IMR-90 (cell line): ENCODE measurements at regions not wholly inside any gene's neighbourhood (a gene's known extent, or its start where the extent isn't known, plus 50 kb on each side); places are given as distances from the start of the nearest gene placed in this dataset.

Experiments used
- ATAC-seq: fragments of 200-7000 bp; cut with Tn5 transposase; 2 replicates; pipeline ENCODE4 v1.9.1; 2020; ENCODE audit warnings: low read depth, mild to moderate bottlenecking, moderate library complexity
- BruUV-seq: library from RNA; stranded (reverse); fragments of 400-500 nt; replicated peaks from 2 replicates; lab custom pipeline; 2021; lab: Mats Ljungman, UMichigan
- CTCF ChIA-PET: fragments of 300-600 bp; formaldehyde crosslinking; extraction: SDS; loops from one replicate; lab custom pipeline; 2021; ENCODE audit warnings: antibody characterized with exemption; lab: Yijun Ruan, JAX
- POLR2A ChIA-PET: fragments of 300-600 bp; sonication (Branson Sonifier 250); formaldehyde crosslinking; loops from one replicate; lab custom pipeline; 2022; ENCODE audit warnings: antibody characterized with exemption; ENCODE audit not compliant: unreplicated experiment; lab: Charles Lee
- DNase-seq: peaks from one replicate; pipeline ENCODE4 v3.0.0; 2013
- H2AFZ ChIP-seq: replicated peaks from 2 replicates; pipeline ENCODE3; 2013; ENCODE audit warnings: low read length, mild to moderate bottlenecking; ENCODE audit not compliant: poor library complexity
- H2AK5ac ChIP-seq: 2 replicates; pipeline ENCODE4 v1.6.1; 2013; ENCODE audit warnings: low read depth, low read length, inconsistent platforms
- H2AK9ac ChIP-seq: replicated peaks from 2 replicates; pipeline ENCODE3; 2013; ENCODE audit warnings: mild to moderate bottlenecking, low read depth, low read length, moderate library complexity; ENCODE audit not compliant: poor library complexity
- H2BK120ac ChIP-seq: 2 replicates; pipeline ENCODE4 v1.6.1; 2013; ENCODE audit warnings: low read depth, low read length, inconsistent platforms
- H2BK15ac ChIP-seq: 3 replicates; pipeline ENCODE4 v1.6.1; 2013; ENCODE audit warnings: low read depth, low read length, inconsistent platforms
- H2BK20ac ChIP-seq: 2 replicates; pipeline ENCODE4 v1.6.1; 2013; ENCODE audit warnings: low read depth, mild to moderate bottlenecking, inconsistent platforms, low read length, moderate library complexity
- H2BK5ac ChIP-seq: 2 replicates; pipeline ENCODE4 v1.6.1; 2013; ENCODE audit warnings: mild to moderate bottlenecking, low read depth, low read length, inconsistent platforms; ENCODE audit not compliant: poor library complexity, severe bottlenecking
- H3K14ac ChIP-seq: replicated peaks from 2 replicates; pipeline ENCODE4 v1.6.1; 2013; ENCODE audit warnings: low read depth, low read length, inconsistent platforms
- H3K18ac ChIP-seq: 2 replicates; pipeline ENCODE4 v1.6.1; 2013; ENCODE audit warnings: low read depth, low read length, control low read depth
- H3K23ac ChIP-seq: 2 replicates; pipeline ENCODE4 v1.6.1; 2013; ENCODE audit warnings: low read depth, low read length, inconsistent platforms
- H3K27ac ChIP-seq: 2 replicates; pipeline ENCODE4 v1.5.1; 2013; ENCODE audit warnings: mild to moderate bottlenecking, control low read depth, low read length; ENCODE audit not compliant: insufficient read depth
- H3K27me3 ChIP-seq: 2 replicates; pipeline ENCODE4 v1.6.1; 2013; ENCODE audit warnings: low read length; ENCODE audit not compliant: control insufficient read depth, insufficient read depth
- H3K36me3 ChIP-seq: 2 replicates; pipeline ENCODE4 v1.6.1; 2013; ENCODE audit warnings: low read length, mixed read lengths; ENCODE audit not compliant: control insufficient read depth, insufficient read depth
- H3K4ac ChIP-seq: 2 replicates; pipeline ENCODE4 v1.6.1; 2013; ENCODE audit warnings: low read depth, low read length, inconsistent platforms
- H3K4me1 ChIP-seq: 2 replicates; pipeline ENCODE4 v1.6.1; 2013; ENCODE audit warnings: low read length, mixed read lengths; ENCODE audit not compliant: control insufficient read depth, insufficient read depth
- H3K4me2 ChIP-seq: 2 replicates; pipeline ENCODE4 v1.6.1; 2013; ENCODE audit warnings: low read depth, mild to moderate bottlenecking, control low read depth, low read length, moderate library complexity
- H3K4me3 ChIP-seq: 2 replicates; pipeline ENCODE4 v1.5.1; 2013; ENCODE audit warnings: low read depth, mild to moderate bottlenecking, control low read depth, low read length, moderate library complexity; ENCODE audit not compliant: insufficient read depth
- H3K56ac ChIP-seq: 2 replicates; pipeline ENCODE4 v1.6.1; 2013; ENCODE audit warnings: low read length, inconsistent platforms; ENCODE audit not compliant: insufficient read depth; ENCODE audit errors: extremely low read depth
- H3K79me1 ChIP-seq, 2 experiments: 2 replicates each; pipeline ENCODE4 v1.6.1; 2013; ENCODE audit warnings: low read length in 2 of 2, inconsistent platforms in 1 of 2, low read depth in 1 of 2
- H3K9ac ChIP-seq: 2 replicates; pipeline ENCODE4 v1.6.1; 2013; ENCODE audit warnings: low read depth, low read length, control low read depth
- H3K9me1 ChIP-seq: 2 replicates; pipeline ENCODE4 v1.6.1; 2013; ENCODE audit warnings: low read length, inconsistent platforms; ENCODE audit not compliant: insufficient read depth
- H3K9me3 ChIP-seq: 2 replicates; pipeline ENCODE4 v1.6.1; 2013; ENCODE audit warnings: low read length; ENCODE audit not compliant: control insufficient read depth, insufficient read depth
- H4K20me1 ChIP-seq: 2 replicates; pipeline ENCODE4 v1.6.1; 2013; ENCODE audit warnings: low read length, inconsistent platforms; ENCODE audit not compliant: insufficient read depth
- H4K5ac ChIP-seq: 2 replicates; pipeline ENCODE4 v1.6.1; 2013; ENCODE audit warnings: mild to moderate bottlenecking, low read depth, low read length, control low read depth
- H4K8ac ChIP-seq, 2 experiments: 2 replicates each; pipeline ENCODE4 v1.6.1; 2013; ENCODE audit warnings: low read depth in 2 of 2, low read length in 2 of 2, control low read depth in 1 of 2, inconsistent platforms in 1 of 2
- H4K91ac ChIP-seq: 2 replicates; pipeline ENCODE4 v1.6.1; 2013; ENCODE audit warnings: low read depth, low read length, inconsistent platforms; ENCODE audit not compliant: insufficient read depth
- BHLHE40 ChIP-seq: fragments of 150-350 bp; IDR thresholded peaks from 2 replicates; pipeline ENCODE4 v1.6.1; 2016; ENCODE audit warnings: mild to moderate bottlenecking, low read depth, low read length
- CEBPB ChIP-seq: IDR thresholded peaks from 2 replicates; pipeline ENCODE4 v1.6.1; 2012; ENCODE audit warnings: low read depth, low read length, improper control_type of control experiment
- FOS ChIP-seq: fragments of 150-350 bp; IDR thresholded peaks from 2 replicates; pipeline ENCODE4 v1.6.1; 2016; ENCODE audit warnings: low read depth, low read length
- MAZ ChIP-seq: IDR thresholded peaks from 2 replicates; pipeline ENCODE4 v1.6.1; 2012; ENCODE audit warnings: low read depth, mild to moderate bottlenecking, low read length, improper control_type of control experiment, moderate library complexity, borderline replicate concordance
- POLR2A ChIP-seq: IDR thresholded peaks from 2 replicates; pipeline ENCODE4 v1.6.1; 2012; ENCODE audit warnings: mild to moderate bottlenecking, low read depth, low read length
- RAD21 ChIP-seq: IDR thresholded peaks from 2 replicates; pipeline ENCODE4 v1.6.1; 2012; ENCODE audit warnings: low read length, improper control_type of control experiment
- RFX5 ChIP-seq: IDR thresholded peaks from 2 replicates; pipeline ENCODE4 v1.8.0; 2012; ENCODE audit warnings: low read depth, mild to moderate bottlenecking, low read length, moderate library complexity
- SMC3 ChIP-seq: fragments of 150-350 bp; IDR thresholded peaks from 2 replicates; pipeline ENCODE4 v1.6.1; 2016; ENCODE audit warnings: low read depth, mild to moderate bottlenecking, antibody characterized with exemption, low read length, moderate library complexity
- WGBS, 2 experiments: methylation state at CpG; one replicate each; pipeline versions ENCODE4 v1.1.5 to v1.1.7; 2013; ENCODE audit warnings: missing lambda C conversion rate in 2 of 2; ENCODE audit not compliant: insufficient read length in 1 of 2; ENCODE audit errors: extremely low coverage in 2 of 2; 5-methylcytosine and 5-hydroxymethylcytosine counted together
- dilution Hi-C: fragments of 300-500 bp; cut with HindIII; formaldehyde crosslinking; loops from one replicate; pipeline ENCODE4 v1.14.3; 2018; ENCODE audit warnings: low sequenced_read_pairs; ENCODE audit not compliant: unreplicated experiment
- in situ Hi-C: fragments of 300-500 bp; cut with MboI; formaldehyde crosslinking; loops from 3 replicates; pipeline ENCODE4 v1.14.3; 2019; ENCODE audit warnings: low sequenced_read_pairs, inconsistent platforms, mixed read lengths
- intact Hi-C: fragments of 100-400 bp; cut with micrococcal nuclease; formaldehyde crosslinking; loops from 2 replicates; pipeline ENCODE4 v1.10.0; 2022
- TF ChIP-seq, protein P1 (sequence below): conservative IDR thresholded peaks from 2 replicates; pipeline ENCODE4 v1.5.1; 2012; ENCODE audit warnings: mild to moderate bottlenecking, low read depth, low read length, improper control_type of control experiment
- TF ChIP-seq, protein P2 (sequence below): fragments of 150-350 bp; IDR thresholded peaks from 2 replicates; pipeline ENCODE4 v1.6.1; 2016; ENCODE audit warnings: low read depth, mild to moderate bottlenecking, low read length, moderate library complexity, borderline replicate concordance
- TF ChIP-seq, protein P3 (sequence below): fragments of 150-350 bp; IDR thresholded peaks from 2 replicates; pipeline ENCODE4 v1.6.1; 2017; ENCODE audit warnings: mild to moderate bottlenecking, antibody characterized with exemption, low read length, low read depth

DNA sequence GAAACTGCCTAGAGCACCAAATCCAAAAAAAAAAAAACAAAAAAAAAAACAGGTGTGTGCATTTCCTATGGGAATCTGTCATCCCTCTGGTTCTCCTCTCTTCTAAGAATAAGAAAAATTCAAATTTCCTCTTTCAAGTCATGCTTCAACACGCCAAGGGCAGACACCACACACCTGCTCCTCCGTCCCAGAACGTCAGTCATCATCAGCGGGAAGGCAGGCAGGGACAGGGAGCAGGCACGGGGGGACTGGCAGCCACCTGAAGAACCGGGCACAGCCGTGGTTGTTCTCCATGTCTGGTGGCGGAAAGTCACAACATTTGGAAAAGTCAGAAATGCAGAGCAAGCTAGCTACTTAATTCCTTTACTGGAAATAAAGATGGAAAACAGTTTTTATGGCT is 214.8 kb downstream of the IKZF2 start:
- Histone ChIP-seq H2AFZ (no peak overlapping the region), H3K56ac (no peak overlapping the region), H4K20me1 (no peaks in the 10 kb centered on the region), H3K9me3 (no peaks in the 10 kb centered on the region), H4K91ac (no peak overlapping the region), H2BK20ac (no peak overlapping the region), H2AK9ac (no peak overlapping the region), H3K27me3 (no peaks in the 10 kb centered on the region), H3K18ac (no peak overlapping the region), H3K9me1 (no peaks in the 10 kb centered on the region), H4K8ac (no peak overlapping the region), H3K4me1 (peaks cover 2% of the 10 kb centered on the region; the same call in 1 of the 2 replicates), H3K4me3 (no peak overlapping the region), H2BK120ac (no peak overlapping the region), H3K9ac (no peak overlapping the region), H3K4me2 (no peak overlapping the region), H3K79me1 (no peaks in the 10 kb centered on the region), H2BK15ac (no peak overlapping the region), H2BK5ac (no peak overlapping the region), H3K14ac (no peak overlapping the region), H3K27ac (no peak overlapping the region), H3K23ac (no peak overlapping the region), H4K5ac (no peak overlapping the region), H2AK5ac (no peak overlapping the region), H3K36me3 (no peaks in the 10 kb centered on the region), H3K4ac (no peak overlapping the region)
- ChIA-PET POLR2A (no interaction called here), CTCF (interaction anchor here (0.7 to 1.4 kb wide), 2 partner anchors 12 to 126 kb away, joined by 3 to 4 read pairs; no protein-coding TSS in a partner anchor)
- intact Hi-C loops = no loop called here
- WGBS, 2 experiments = no CpG with 5 or more reads among the region's 8 CpGs
- DNase-seq = no peak
- no TSS peak for BruUV-seq
- no peak for ATAC-seq
- TF ChIP-seq MAZ (no peak), BHLHE40 (no peak), RAD21 (no peak), FOS (no peak), RFX5 (no peak), SMC3 (no peak), CEBPB (no peak), POLR2A (no peak)
- TF ChIP-seq, protein P1, sequence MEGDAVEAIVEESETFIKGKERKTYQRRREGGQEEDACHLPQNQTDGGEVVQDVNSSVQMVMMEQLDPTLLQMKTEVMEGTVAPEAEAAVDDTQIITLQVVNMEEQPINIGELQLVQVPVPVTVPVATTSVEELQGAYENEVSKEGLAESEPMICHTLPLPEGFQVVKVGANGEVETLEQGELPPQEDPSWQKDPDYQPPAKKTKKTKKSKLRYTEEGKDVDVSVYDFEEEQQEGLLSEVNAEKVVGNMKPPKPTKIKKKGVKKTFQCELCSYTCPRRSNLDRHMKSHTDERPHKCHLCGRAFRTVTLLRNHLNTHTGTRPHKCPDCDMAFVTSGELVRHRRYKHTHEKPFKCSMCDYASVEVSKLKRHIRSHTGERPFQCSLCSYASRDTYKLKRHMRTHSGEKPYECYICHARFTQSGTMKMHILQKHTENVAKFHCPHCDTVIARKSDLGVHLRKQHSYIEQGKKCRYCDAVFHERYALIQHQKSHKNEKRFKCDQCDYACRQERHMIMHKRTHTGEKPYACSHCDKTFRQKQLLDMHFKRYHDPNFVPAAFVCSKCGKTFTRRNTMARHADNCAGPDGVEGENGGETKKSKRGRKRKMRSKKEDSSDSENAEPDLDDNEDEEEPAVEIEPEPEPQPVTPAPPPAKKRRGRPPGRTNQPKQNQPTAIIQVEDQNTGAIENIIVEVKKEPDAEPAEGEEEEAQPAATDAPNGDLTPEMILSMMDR = no peak
- TF ChIP-seq, protein P2, sequence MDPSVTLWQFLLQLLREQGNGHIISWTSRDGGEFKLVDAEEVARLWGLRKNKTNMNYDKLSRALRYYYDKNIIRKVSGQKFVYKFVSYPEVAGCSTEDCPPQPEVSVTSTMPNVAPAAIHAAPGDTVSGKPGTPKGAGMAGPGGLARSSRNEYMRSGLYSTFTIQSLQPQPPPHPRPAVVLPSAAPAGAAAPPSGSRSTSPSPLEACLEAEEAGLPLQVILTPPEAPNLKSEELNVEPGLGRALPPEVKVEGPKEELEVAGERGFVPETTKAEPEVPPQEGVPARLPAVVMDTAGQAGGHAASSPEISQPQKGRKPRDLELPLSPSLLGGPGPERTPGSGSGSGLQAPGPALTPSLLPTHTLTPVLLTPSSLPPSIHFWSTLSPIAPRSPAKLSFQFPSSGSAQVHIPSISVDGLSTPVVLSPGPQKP = no peak
- TF ChIP-seq, protein P3, sequence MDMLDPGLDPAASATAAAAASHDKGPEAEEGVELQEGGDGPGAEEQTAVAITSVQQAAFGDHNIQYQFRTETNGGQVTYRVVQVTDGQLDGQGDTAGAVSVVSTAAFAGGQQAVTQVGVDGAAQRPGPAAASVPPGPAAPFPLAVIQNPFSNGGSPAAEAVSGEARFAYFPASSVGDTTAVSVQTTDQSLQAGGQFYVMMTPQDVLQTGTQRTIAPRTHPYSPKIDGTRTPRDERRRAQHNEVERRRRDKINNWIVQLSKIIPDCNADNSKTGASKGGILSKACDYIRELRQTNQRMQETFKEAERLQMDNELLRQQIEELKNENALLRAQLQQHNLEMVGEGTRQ = no peak
- in situ Hi-C loops = no loop called here
- dilution Hi-C loops = no loop called here
